SKM-1 treated with dmso at 0.1 percent for 144 hours (cell line): ENCODE measurements at regions not wholly inside any gene's neighbourhood (a gene's known extent, or its start where the extent isn't known, plus 50 kb on each side); places are given as distances from the start of the nearest gene placed in this dataset.

Experiments
- DNase-seq: peaks from one replicate; lab custom pipeline; 2025; ENCODE audit not compliant: unreplicated experiment; lab: John Stamatoyannopoulos, UW

GRCh38 chr16:8283195-8283594 is 307.1 kb downstream of the TMEM114 start:
- DNase-seq, result no peak

GRCh38 chr16:8278031-8278580 is 312.2 kb downstream of the TMEM114 start:
- DNase-seq, result no peak

GRCh38 chr16:8271344-8271743 is 319.0 kb downstream of the TMEM114 start:
- DNase-seq, result no peak

- DNase-seq, result no peak
Observed at GRCh38 chr16:8262299-8262698, 328.0 kb downstream of the TMEM114 start.

GRCh38 chr16:8260140-8260539 is 330.2 kb downstream of the TMEM114 start:
- DNase-seq, result no peak

GRCh38 chr16:8258523-8258922 is 331.8 kb downstream of the TMEM114 start:
- DNase-seq, result no peak

- no peak for DNase-seq
Observed at GRCh38 chr16:8257561-8257960, 332.8 kb downstream of the TMEM114 start.

- no peak for DNase-seq
Observed at GRCh38 chr16:8254405-8254804, 335.9 kb downstream of the TMEM114 start.

GRCh38 chr16:8253718-8254117 is 336.6 kb downstream of the TMEM114 start:
- DNase-seq, result no peak

- no peak for DNase-seq
Observed at GRCh38 chr16:8251727-8252126, 338.6 kb downstream of the TMEM114 start.

- DNase-seq, result no peak
Observed at GRCh38 chr16:8251298-8251697, 339.0 kb downstream of the TMEM114 start.

GRCh38 chr16:8247993-8248392 is 342.3 kb downstream of the TMEM114 start:
- DNase-seq, result no peak

GRCh38 chr16:8243981-8244380 is 346.3 kb downstream of the TMEM114 start:
- DNase-seq, result no peak

- no peak for DNase-seq
Observed at GRCh38 chr16:8241408-8241807, 348.9 kb downstream of the TMEM114 start.

GRCh38 chr16:8239443-8239842 is 350.9 kb downstream of the TMEM114 start:
- no peak for DNase-seq

GRCh38 chr16:8237452-8237851 is 352.9 kb downstream of the TMEM114 start:
- no peak for DNase-seq

- DNase-seq, result no peak
Observed at GRCh38 chr16:8236816-8237215, 353.5 kb downstream of the TMEM114 start.

GRCh38 chr16:8230497-8230896 is 359.8 kb downstream of the TMEM114 start:
- no peak for DNase-seq

GRCh38 chr16:8229011-8229520 is 361.2 kb downstream of the TMEM114 start:
- DNase-seq, result no peak

GRCh38 chr16:8217201-8217600 is 373.1 kb downstream of the TMEM114 start:
- DNase-seq, result no peak

GRCh38 chr16:8204769-8205168 is 385.5 kb downstream of the TMEM114 start:
- no peak for DNase-seq

GRCh38 chr16:8204096-8204495 is 386.2 kb downstream of the TMEM114 start:
- no peak for DNase-seq

GRCh38 chr16:8203101-8203500 is 387.2 kb downstream of the TMEM114 start:
- no peak for DNase-seq
